Panc1 (cell line): ENCODE measurements at regions not wholly inside any gene's neighbourhood (a gene's known extent, or its start where the extent isn't known, plus 50 kb on each side); places are given as distances from the start of the nearest gene placed in this dataset.

Experiments used
- POLR2AphosphoS5 ChIP-seq: IDR thresholded peaks from 2 replicates; pipeline ENCODE4 v1.6.1; 2012; ENCODE audit warnings: mild to moderate bottlenecking, low read depth, low read length, moderate library complexity
- SIN3A ChIP-seq: IDR thresholded peaks from 2 replicates; pipeline ENCODE4 v1.6.1; 2012; ENCODE audit warnings: low read depth, mild to moderate bottlenecking, low read length, moderate library complexity, borderline replicate concordance; ENCODE audit not compliant: insufficient read depth
- TF ChIP-seq, protein P1 (sequence below): fragments of 450-650 bp; IDR thresholded peaks from 2 replicates; pipeline ENCODE4 v1.5.1; 2017; ENCODE audit warnings: mild to moderate bottlenecking
- TF ChIP-seq, protein P2 (sequence below), 2 experiments: IDR thresholded peaks; 2 replicates each; pipeline ENCODE4 v1.6.1; 2011 to 2012; ENCODE audit warnings: low read depth in 2 of 2, control low read depth in 1 of 2, low read length in 1 of 2, mild to moderate bottlenecking in 1 of 2, moderate library complexity in 1 of 2; ENCODE audit not compliant: insufficient read depth in 1 of 2

DNA sequence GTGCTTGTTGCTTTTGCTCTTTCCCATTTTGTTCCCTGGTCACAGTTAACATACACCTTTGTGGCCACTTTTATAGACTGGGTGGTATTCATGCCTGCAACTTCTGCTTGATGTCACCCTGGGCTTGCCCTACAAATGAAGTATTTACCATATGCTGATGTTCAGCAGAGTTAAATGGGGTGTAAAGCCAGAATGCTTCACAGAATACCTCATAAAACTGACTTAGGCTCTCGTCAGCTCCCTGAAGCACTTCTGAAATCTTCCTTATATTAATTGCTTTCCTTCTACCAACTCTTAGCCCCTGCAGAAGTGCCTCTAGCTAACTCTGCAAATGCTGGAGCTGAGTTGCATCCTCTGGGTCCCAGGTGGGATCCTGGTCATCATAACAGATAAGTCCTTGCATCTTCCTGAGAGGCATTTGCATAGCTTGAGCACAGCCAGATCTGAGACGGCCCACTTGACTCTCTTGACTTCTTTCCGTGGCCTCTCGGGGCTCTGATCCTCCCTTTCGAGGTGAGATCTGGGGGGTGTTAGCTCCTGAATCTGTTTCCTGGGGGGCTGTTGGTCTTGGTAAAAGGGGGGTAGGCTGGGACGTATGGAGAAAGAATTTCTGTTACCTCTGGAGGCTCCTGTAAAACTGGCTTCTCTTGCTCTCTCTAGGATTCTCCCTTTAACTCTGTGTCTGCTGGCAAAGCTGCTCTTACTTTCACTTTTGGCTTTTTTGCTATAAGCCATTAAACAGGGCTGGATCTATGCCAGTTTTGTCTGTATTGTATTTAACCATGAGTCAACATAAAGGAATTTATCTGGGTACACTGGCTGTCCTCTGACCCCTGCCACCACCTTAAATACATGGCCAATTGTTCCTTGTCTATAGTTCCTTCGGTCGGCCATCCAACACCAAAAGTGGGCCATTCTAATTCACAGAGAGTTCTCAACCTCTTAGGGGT is 223.0 kb upstream of the SYNCRIP start:
- no peak for TF ChIP-seq SIN3A
- TF ChIP-seq, protein P1, sequence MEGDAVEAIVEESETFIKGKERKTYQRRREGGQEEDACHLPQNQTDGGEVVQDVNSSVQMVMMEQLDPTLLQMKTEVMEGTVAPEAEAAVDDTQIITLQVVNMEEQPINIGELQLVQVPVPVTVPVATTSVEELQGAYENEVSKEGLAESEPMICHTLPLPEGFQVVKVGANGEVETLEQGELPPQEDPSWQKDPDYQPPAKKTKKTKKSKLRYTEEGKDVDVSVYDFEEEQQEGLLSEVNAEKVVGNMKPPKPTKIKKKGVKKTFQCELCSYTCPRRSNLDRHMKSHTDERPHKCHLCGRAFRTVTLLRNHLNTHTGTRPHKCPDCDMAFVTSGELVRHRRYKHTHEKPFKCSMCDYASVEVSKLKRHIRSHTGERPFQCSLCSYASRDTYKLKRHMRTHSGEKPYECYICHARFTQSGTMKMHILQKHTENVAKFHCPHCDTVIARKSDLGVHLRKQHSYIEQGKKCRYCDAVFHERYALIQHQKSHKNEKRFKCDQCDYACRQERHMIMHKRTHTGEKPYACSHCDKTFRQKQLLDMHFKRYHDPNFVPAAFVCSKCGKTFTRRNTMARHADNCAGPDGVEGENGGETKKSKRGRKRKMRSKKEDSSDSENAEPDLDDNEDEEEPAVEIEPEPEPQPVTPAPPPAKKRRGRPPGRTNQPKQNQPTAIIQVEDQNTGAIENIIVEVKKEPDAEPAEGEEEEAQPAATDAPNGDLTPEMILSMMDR = no peak
- TF ChIP-seq, protein P2, sequence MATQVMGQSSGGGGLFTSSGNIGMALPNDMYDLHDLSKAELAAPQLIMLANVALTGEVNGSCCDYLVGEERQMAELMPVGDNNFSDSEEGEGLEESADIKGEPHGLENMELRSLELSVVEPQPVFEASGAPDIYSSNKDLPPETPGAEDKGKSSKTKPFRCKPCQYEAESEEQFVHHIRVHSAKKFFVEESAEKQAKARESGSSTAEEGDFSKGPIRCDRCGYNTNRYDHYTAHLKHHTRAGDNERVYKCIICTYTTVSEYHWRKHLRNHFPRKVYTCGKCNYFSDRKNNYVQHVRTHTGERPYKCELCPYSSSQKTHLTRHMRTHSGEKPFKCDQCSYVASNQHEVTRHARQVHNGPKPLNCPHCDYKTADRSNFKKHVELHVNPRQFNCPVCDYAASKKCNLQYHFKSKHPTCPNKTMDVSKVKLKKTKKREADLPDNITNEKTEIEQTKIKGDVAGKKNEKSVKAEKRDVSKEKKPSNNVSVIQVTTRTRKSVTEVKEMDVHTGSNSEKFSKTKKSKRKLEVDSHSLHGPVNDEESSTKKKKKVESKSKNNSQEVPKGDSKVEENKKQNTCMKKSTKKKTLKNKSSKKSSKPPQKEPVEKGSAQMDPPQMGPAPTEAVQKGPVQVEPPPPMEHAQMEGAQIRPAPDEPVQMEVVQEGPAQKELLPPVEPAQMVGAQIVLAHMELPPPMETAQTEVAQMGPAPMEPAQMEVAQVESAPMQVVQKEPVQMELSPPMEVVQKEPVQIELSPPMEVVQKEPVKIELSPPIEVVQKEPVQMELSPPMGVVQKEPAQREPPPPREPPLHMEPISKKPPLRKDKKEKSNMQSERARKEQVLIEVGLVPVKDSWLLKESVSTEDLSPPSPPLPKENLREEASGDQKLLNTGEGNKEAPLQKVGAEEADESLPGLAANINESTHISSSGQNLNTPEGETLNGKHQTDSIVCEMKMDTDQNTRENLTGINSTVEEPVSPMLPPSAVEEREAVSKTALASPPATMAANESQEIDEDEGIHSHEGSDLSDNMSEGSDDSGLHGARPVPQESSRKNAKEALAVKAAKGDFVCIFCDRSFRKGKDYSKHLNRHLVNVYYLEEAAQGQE (IDR thresholded peaks at IDR 0.05; ENCODE audit: insufficient read depth in 1 of 2, low read depth in 2 of 2, low read length in 1 of 2) = no peak
- no peak for TF ChIP-seq POLR2AphosphoS5
